Endothelial cell of umbilical vein (primary cell): ENCODE measurements at regions not wholly inside any gene's neighbourhood (a gene's known extent, or its start where the extent isn't known, plus 50 kb on each side); places are given as distances from the start of the nearest gene placed in this dataset.

Experiments used
- CTCF ChIP-seq, 2 donors: IDR thresholded peaks; 1 replicate in 1 of 2; 2 replicates in 1 of 2; pipeline ENCODE4 v1.5.1; 2011; ENCODE audit warnings: low read length in 2 of 2, mild to moderate bottlenecking in 2 of 2, moderate library complexity in 2 of 2, control low read depth in 1 of 2, inconsistent platforms in 1 of 2, low read depth in 1 of 2; ENCODE audit not compliant: insufficient read depth in 1 of 2; ENCODE audit errors: extremely low read depth in 1 of 2
- POLR2AphosphoS5 ChIP-seq: IDR thresholded peaks from 2 replicates; pipeline ENCODE4 v1.6.1; 2012; ENCODE audit warnings: low read depth, mild to moderate bottlenecking, control low read depth, low read length, moderate library complexity; ENCODE audit not compliant: insufficient read depth

DNA sequence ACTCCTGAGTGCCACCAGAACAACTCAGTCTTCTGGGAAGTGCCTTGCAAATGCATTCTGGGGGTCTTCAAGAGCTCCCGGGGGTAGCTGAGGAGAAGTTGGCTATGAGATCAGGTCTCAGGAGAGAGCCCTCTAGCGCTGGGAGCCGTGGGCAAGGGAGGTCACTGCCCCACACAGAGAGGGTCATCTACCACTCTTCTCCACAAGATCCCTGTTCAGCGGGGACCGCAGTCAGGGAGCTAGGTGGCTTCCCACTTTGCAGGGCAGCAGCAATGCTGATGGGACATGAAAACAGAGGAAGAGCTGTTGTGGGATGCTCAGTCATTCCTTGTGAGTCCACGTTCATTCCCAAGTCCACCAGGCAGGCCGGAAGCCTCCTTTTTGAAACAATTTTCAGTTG lies 66.6 kb downstream of the ACKR3 start:
- TF ChIP-seq CTCF (IDR thresholded peaks at IDR 0.05; ENCODE audit: extremely low read depth in 1 of 2, insufficient read depth in 1 of 2, low read depth in 1 of 2, low read length in 2 of 2) (no peak), POLR2AphosphoS5 (no peak)
